Naive B cell (primary cell): ENCODE measurements at regions not wholly inside any gene's neighbourhood (a gene's known extent, or its start where the extent isn't known, plus 50 kb on each side); places are given as distances from the start of the nearest gene placed in this dataset.

Source experiments
- ATAC-seq, 2 donors: fragments of 150-1000 bp; cut with Tn5 transposase; 2 replicates each; pipeline ENCODE4 v1.10.0; 2021; ENCODE audit warnings: low read depth in 2 of 2, mild to moderate bottlenecking in 2 of 2, moderate library complexity in 2 of 2
- DNase-seq: peaks from one replicate; pipeline ENCODE4 v3.0.0; 2022
- H3K27ac Mint-ChIP-seq, 6 donors: one replicate each; pipeline ENCODE4 v1.8.0; 2020 to 2022; ENCODE audit warnings: mild to moderate bottlenecking in 6 of 6, mixed read lengths in 6 of 6, moderate library complexity in 5 of 6, inconsistent platforms in 2 of 6
- H3K27me3 Mint-ChIP-seq, 3 donors: one replicate each; pipeline ENCODE4 v1.8.0; 2021 to 2022; ENCODE audit warnings: mixed read lengths in 3 of 3, mild to moderate bottlenecking in 1 of 3
- H3K36me3 Mint-ChIP-seq, 2 donors: one replicate each; pipeline ENCODE4 v1.8.0; 2020 to 2022; ENCODE audit warnings: mixed read lengths in 2 of 2, inconsistent platforms in 1 of 2, mild to moderate bottlenecking in 1 of 2
- H3K4me1 Mint-ChIP-seq, 3 donors: one replicate each; pipeline ENCODE4 v1.8.0; 2020 to 2022; ENCODE audit warnings: mixed read lengths in 3 of 3, inconsistent platforms in 1 of 3, mild to moderate bottlenecking in 1 of 3, moderate library complexity in 1 of 3
- H3K4me3 Mint-ChIP-seq, 8 donors: one replicate each; pipeline ENCODE4 v1.8.0; 2020 to 2022; ENCODE audit warnings: mild to moderate bottlenecking in 8 of 8, mixed read lengths in 8 of 8, moderate library complexity in 8 of 8, inconsistent platforms in 2 of 8
- H3K9me3 Mint-ChIP-seq, 7 donors: one replicate each; pipeline ENCODE4 v1.8.0; 2020 to 2022; ENCODE audit warnings: mixed read lengths in 7 of 7, mild to moderate bottlenecking in 5 of 7, inconsistent platforms in 2 of 7, moderate library complexity in 1 of 7

DNA sequence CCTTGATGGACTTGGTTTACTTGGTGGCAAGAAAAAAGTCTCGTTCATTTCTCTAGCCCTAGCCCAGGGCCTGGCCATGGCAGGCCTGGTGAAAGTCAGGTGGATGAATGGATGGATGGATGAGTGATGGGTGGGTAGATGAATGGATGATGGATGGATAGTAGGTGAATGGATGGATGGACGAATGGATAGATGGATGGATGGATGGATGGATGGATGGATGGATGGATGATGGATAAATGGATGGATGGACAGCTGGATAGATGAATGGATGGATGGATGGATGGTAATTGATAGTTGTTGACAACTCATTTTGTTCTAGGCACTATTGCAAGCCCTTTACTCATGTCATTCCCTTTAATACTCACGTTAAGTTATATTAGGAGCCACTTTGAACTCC lies 86.1 kb upstream of the ANO1 start:
- ATAC-seq, result no peak
- peaks cover 1 to 17% (median 3%) of the 10 kb centered on the region in 7 donors for H3K9me3 Mint-ChIP-seq
- peaks cover 0 to 9% of the 10 kb centered on the region in 2 donors for H3K36me3 Mint-ChIP-seq
- H3K27me3 Mint-ChIP-seq, result peaks cover 24 to 44% (median 26%) of the 10 kb centered on the region in 3 donors
- no peak overlapping the region for H3K4me3 Mint-ChIP-seq
- H3K4me1 Mint-ChIP-seq, result peaks cover 0 to 6% (median 1%) of the 10 kb centered on the region in 3 donors
- no peak overlapping the region for H3K27ac Mint-ChIP-seq
- no peak for DNase-seq

DNA sequence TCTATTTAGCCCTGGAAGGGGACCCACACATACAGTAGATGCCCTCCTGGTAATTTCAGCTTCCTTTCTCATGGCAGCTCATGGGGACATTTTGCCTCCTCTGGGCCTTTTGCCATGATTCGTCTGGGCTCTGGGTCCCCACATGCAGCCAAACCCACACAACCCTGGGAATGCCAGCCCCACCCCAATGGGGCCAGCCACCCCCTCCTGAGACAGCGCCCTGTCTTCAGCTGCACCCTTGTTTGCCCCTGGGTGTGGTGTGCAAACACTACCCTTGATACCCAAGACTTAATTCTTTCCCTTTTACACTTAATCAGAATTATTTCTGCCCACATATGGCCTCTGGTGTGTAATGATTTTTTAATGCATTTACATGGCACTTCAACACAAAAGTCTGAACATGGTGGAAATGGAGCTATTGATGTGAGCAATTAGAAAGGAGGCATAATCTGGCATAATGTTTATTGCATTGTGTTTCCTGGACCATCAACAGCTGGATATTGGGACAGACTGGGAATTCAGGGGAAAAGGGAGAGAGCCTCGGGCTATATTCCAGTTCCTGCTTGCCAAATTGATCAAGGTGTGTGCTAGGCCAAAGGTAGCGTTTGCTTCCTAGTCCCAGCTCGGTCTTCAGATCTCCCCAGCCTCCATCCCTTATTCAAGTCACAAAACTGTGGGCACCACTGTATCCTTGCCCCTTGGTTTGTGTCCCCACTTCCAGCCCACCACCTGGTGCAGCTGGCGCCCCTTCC lies 85.0 kb upstream of the ANO1 start:
- H3K36me3 Mint-ChIP-seq, result peaks cover 0 to 9% of the 10 kb centered on the region in 2 donors
- peak overlapping the region in 1 of 8 donors; percentile 16 for H3K4me3 Mint-ChIP-seq
- H3K9me3 Mint-ChIP-seq, result peaks cover 1 to 17% (median 3%) of the 10 kb centered on the region in 7 donors
- no peak for DNase-seq
- H3K27me3 Mint-ChIP-seq, result peaks cover 18 to 37% (median 27%) of the 10 kb centered on the region in 3 donors
- peaks cover 0 to 4% (median 0%) of the 10 kb centered on the region in 3 donors for H3K4me1 Mint-ChIP-seq
- no peak for ATAC-seq
- no peak overlapping the region for H3K27ac Mint-ChIP-seq

DNA sequence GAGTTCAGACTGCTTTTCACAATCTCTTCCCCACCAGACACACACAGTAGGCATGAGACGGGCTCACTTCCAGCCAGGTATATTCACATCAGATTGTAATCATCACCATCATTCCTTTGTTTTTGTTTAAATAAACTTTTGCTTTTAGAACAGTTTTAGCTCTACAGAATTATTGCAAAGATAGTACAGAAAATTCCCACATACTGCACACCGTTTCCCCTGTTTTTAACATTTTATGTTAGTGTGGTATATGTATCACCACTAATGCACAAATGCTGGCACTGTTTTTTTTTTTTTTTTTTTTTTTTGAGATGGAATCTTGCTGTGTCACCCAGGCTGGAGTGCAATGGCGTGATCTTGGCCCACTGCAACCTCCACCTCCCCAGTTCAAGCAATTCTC lies 83.3 kb upstream of the ANO1 start:
- Mint-ChIP-seq H3K9me3 (peaks cover 1 to 17% (median 3%) of the 10 kb centered on the region in 7 donors), H3K4me1 (no peaks in the 10 kb centered on the region), H3K27me3 (peaks cover 12 to 21% (median 15%) of the 10 kb centered on the region in 3 donors), H3K27ac (no peak overlapping the region), H3K4me3 (no peak overlapping the region), H3K36me3 (peaks cover 0 to 9% of the 10 kb centered on the region in 2 donors)
- ATAC-seq (no peak), DNase-seq (no peak)

DNA sequence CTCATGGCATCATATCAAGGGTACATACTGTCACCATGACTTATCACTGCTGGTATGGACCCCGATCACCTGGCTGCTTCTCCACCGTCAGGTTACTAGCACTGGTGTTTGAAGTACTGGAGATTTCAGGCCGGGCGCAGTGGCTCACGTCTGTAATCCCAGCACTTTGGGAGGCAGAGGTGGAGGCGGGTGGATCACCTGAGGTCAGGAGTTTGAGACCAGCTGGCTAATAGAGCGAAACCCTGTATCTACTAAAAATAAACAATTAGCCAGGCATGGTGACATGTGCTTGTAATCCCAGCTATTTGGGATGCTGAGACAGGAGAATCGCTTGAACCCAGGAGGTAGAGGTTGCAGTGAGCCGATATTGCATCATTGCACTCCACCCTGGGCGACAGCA lies 82.4 kb upstream of the ANO1 start:
- peaks cover 10 to 21% (median 12%) of the 10 kb centered on the region in 3 donors for H3K27me3 Mint-ChIP-seq
- ATAC-seq (no peak), DNase-seq (no peak)
- no peak overlapping the region for H3K4me3 Mint-ChIP-seq
- no peak overlapping the region for H3K27ac Mint-ChIP-seq
- H3K9me3 Mint-ChIP-seq, result peaks cover 1 to 17% (median 3%) of the 10 kb centered on the region in 7 donors
- peaks cover 0 to 9% of the 10 kb centered on the region in 2 donors for H3K36me3 Mint-ChIP-seq
- no peaks in the 10 kb centered on the region for H3K4me1 Mint-ChIP-seq

DNA sequence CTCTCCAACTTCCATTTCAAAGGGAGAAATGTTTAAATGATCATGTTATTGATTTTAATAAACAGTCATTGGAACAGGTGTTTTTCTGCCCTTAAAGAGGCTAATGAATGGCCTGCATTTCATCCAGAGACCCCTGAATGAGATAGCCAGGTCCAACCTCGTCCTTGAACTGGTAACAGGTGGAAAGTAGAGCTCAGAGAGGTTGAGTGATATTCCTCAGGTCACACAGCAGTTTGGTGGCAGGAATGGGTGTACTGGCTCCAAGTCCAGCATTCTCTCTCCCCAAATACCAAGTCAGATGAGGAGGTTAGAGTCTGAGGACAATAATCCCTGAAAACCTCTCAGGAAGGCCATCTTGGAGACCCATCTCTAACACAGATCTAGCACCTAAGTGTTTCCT lies 81.7 kb upstream of the ANO1 start:
- H3K4me3 Mint-ChIP-seq, result no peak overlapping the region
- peaks cover 1 to 17% (median 3%) of the 10 kb centered on the region in 7 donors for H3K9me3 Mint-ChIP-seq
- H3K4me1 Mint-ChIP-seq, result peaks cover 0 to 3% (median 0%) of the 10 kb centered on the region in 3 donors
- H3K27me3 Mint-ChIP-seq, result peaks cover 10 to 21% (median 12%) of the 10 kb centered on the region in 3 donors
- no peak for ATAC-seq
- peak overlapping the region in 1 of 6 donors; percentile 13 for H3K27ac Mint-ChIP-seq
- H3K36me3 Mint-ChIP-seq, result peaks cover 0 to 9% of the 10 kb centered on the region in 2 donors
- DNase-seq, result no peak

DNA sequence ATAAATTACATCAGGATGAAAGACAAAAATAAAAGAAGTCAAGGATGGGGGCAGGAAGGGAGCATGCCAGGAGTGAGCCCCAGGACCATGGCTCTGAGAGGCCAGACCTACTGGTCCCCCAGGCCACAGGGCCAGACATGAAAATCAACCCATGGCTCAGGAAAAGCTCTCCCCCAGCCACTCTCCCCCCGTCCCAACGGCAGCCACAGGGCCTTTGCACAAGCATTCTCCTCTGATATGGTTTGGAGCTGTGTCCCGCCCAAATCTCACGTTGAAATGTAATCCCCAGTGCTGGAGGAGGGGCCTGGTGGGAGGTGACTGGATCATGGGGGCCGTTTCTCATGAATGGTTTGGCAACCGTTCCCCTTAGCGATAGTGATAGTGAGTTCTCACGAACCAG lies 80.8 kb upstream of the ANO1 start:
- H3K27me3 Mint-ChIP-seq, result peaks cover 6 to 13% (median 10%) of the 10 kb centered on the region in 3 donors
- H3K9me3 Mint-ChIP-seq, result peaks cover 1 to 14% (median 3%) of the 10 kb centered on the region in 7 donors
- H3K27ac Mint-ChIP-seq, result no peak overlapping the region
- ATAC-seq (no peak), DNase-seq (no peak)
- peaks cover 0 to 4% (median 0%) of the 10 kb centered on the region in 3 donors for H3K4me1 Mint-ChIP-seq
- H3K36me3 Mint-ChIP-seq, result peaks cover 0 to 9% of the 10 kb centered on the region in 2 donors
- H3K4me3 Mint-ChIP-seq, result no peak overlapping the region

DNA sequence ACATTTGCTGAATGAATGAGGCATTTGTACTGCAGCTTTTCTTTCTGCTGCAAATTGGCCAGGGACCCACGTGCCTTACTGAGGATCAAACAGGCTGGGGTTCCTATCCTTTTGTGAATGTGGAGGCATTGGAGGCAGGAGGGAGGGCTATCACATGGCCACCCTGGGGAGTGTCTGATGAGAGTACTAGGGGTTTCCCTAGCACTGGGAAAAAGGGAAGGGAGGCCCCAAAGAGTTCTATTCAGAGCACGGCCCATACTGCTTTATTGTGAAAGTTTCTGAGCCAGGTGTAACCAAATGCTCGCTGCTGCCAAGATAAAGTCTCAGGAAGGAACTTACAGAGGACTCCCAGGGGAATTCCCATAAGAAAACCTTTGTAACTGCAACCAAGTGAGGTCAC lies 78.4 kb upstream of the ANO1 start:
- Mint-ChIP-seq H3K27ac (no peak overlapping the region), H3K9me3 (peaks cover 0 to 5% (median 0%) of the 10 kb centered on the region in 7 donors), H3K4me1 (peaks cover 0 to 5% (median 3%) of the 10 kb centered on the region in 3 donors), H3K4me3 (no peak overlapping the region), H3K27me3 (peaks cover 0 to 10% (median 6%) of the 10 kb centered on the region in 3 donors), H3K36me3 (no peaks in the 10 kb centered on the region)
- DNase-seq, result no peak
- no peak for ATAC-seq

DNA sequence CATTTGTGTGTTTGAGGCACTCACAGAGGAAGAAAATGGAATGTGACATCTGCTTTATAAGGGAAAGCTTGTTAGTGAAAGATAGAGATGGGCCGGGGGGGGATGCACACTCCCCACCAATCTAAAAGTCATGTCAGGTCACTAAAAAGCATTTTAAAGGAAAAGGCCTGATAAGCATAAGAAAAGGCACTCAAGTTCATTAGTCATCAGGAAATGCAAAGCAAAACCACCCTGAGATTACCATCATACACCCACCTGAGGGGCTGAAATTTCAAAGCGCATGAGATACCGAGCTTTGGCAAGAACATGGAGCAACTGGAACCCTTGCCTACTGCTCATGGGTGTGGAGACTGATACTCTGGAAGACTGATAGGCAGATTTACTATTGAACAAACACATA lies 77.9 kb upstream of the ANO1 start:
- Mint-ChIP-seq H3K36me3 (no peaks in the 10 kb centered on the region), H3K27me3 (peaks cover 0 to 10% (median 6%) of the 10 kb centered on the region in 3 donors), H3K9me3 (peaks cover 0 to under 1% (median 0%) of the 10 kb centered on the region in 7 donors), H3K27ac (no peak overlapping the region), H3K4me1 (peaks cover 0 to 5% (median 3%) of the 10 kb centered on the region in 3 donors), H3K4me3 (no peak overlapping the region)
- ATAC-seq (no peak), DNase-seq (no peak)

DNA sequence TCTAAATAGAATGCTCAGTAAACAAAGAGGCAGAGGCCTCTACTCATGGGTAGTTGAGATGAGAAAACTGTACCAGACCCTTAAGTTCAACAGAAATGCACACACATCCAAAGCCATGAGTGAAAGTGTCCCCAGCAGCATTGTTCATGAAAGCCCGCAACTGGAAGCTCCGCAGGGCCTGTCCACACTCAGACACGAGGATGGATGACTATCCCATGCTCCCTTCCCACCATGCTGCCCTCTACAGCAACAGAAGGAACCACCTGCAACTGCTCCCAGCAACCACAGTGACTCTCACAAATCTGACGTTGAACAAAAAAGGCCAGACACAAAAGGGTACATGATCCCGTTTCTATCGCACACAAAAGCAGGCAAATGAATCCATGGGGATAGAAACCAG lies 76.9 kb upstream of the ANO1 start:
- Mint-ChIP-seq H3K27ac (peak overlapping the region in 1 of 6 donors; percentile 56), H3K9me3 (no peaks in the 10 kb centered on the region), H3K36me3 (no peaks in the 10 kb centered on the region), H3K4me1 (peaks cover 0 to 6% (median 5%) of the 10 kb centered on the region in 3 donors), H3K27me3 (peaks cover 0 to 10% (median 6%) of the 10 kb centered on the region in 3 donors), H3K4me3 (no peak overlapping the region)
- no peak for ATAC-seq
- no peak for DNase-seq

DNA sequence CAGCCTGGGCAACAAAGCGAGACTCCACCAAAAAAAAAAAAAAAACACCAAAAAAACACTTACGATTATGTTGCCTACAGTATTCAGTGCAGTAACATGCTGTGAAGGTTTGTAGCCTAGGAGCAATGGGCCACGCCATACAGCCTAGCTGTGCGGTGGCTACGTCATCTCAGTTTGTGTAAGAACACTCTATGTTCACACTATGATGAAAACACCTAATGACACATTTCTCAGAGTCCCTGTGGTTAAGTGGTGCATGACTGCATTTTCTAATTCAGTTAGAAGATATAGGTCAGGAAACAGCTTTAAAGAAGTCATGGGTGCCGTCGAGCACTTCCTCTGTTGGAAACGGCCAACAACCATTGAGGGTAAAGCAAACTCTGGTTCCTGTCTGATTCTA lies 75.7 kb upstream of the ANO1 start:
- Mint-ChIP-seq H3K4me3 (peak overlapping the region in 1 of 8 donors; percentile 56), H3K27me3 (peaks cover 0 to 10% (median 6%) of the 10 kb centered on the region in 3 donors), H3K9me3 (no peaks in the 10 kb centered on the region), H3K27ac (no peak overlapping the region), H3K4me1 (peaks cover 0 to 7% (median 5%) of the 10 kb centered on the region in 3 donors), H3K36me3 (no peaks in the 10 kb centered on the region)
- DNase-seq, result peak; percentile 29
- ATAC-seq, result peak; percentile 93 to 94

DNA sequence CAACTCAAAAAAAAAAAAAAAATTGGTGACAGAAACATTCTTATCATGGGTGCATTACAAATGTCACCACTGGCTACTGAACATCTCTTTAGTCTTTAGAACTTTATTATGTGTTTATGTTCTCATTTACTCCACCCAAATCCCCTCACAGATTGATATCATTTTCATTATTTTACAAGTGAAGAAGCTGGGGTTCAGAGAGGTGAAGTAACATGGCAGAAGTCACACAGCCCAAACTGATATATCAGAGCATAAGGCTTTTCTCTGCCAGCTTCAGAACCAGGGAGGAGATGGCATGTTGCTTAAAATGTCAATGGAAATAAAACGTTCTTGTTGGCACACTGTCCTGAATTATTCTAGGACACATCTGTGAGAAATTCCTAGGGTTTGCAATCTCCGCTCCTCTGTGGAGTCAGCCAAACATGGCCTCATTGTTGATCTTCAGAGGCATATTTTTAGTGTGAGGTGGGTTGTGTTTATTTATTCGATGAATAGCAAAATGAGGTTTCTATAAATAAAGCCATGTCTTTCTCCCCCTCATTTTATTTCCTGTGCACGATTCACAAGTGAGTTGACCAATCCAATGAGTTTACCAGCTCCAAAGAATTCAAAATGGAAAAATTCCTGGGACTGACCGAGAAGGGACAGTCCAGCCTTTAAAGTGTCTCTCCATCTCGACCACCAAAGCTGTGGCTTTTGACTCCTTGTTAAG lies 72.9 kb upstream of the ANO1 start:
- no peak overlapping the region for H3K4me3 Mint-ChIP-seq

DNA sequence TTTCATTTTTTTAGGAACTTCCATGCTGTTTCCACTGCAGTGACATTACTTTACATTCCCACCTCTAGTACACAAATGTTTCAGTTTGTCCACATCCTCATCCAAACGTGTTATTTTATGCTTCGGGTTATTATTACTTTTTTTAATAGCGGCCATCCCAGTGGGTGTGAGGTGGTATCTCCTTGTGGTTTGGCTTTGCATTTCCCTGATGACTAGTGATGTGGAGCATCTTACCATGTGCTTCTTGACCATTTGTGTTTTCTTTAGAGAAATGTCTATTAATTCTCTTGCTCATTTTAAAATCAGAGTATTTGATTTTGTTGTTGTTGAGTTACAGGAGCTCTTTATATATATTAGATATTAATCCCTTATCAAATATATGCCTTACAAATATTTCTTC lies 70.3 kb upstream of the ANO1 start:
- ATAC-seq (no peak), DNase-seq (no peak)
- Mint-ChIP-seq H3K27me3 (no peaks in the 10 kb centered on the region), H3K4me1 (peaks cover 0 to 5% (median 0%) of the 10 kb centered on the region in 3 donors), H3K4me3 (no peak overlapping the region), H3K9me3 (no peaks in the 10 kb centered on the region), H3K27ac (no peak overlapping the region), H3K36me3 (no peaks in the 10 kb centered on the region)

More for the DNA sequence above, 72.9 kb upstream of the ANO1 start:
- Mint-ChIP-seq H3K9me3 (no peaks in the 10 kb centered on the region), H3K36me3 (no peaks in the 10 kb centered on the region), H3K4me1 (peaks cover 0 to 7% (median 5%) of the 10 kb centered on the region in 3 donors), H3K27me3 (no peaks in the 10 kb centered on the region), H3K27ac (peak overlapping the region in 1 of 6 donors; percentile 39)
- DNase-seq (no peak), ATAC-seq (no peak)

DNA sequence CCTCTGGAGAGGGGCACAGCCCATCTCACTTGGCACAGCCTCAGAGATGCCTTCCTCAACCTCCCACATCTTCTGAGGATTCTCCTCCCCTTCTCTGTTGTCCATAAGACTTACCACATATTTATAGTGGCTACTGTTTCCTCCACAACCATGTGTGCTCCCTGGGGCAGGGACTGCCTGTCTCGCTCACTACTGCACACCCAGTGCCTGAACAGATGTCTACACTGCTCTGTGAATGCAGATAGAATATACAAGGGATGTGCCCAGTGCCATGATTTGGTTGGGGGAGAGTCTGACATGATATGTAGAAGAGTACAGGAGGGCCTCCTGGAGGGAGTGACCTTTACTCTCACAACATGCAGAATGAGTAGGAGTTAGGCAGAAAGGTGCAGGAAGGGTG lies 67.3 kb upstream of the ANO1 start:
- Mint-ChIP-seq H3K27me3 (no peaks in the 10 kb centered on the region), H3K9me3 (no peaks in the 10 kb centered on the region), H3K4me3 (no peak overlapping the region), H3K4me1 (peaks cover 0 to 5% (median 0%) of the 10 kb centered on the region in 3 donors), H3K36me3 (no peaks in the 10 kb centered on the region), H3K27ac (no peak overlapping the region)
- DNase-seq, result no peak
- no peak for ATAC-seq
